PC-9 (cell line): ENCODE measurements at regions not wholly inside any gene's neighbourhood (a gene's known extent, or its start where the extent isn't known, plus 50 kb on each side); places are given as distances from the start of the nearest gene placed in this dataset.

Experiments
- EZH2 ChIP-seq: fragments of 200-600 bp; sonication (generic); IDR thresholded peaks from 2 replicates; pipeline ENCODE4 v1.8.0; 2017; ENCODE audit warnings: antibody characterized with exemption, low read depth
- TF ChIP-seq, protein P1 (sequence below): fragments of 200-600 bp; sonication (generic); conservative IDR thresholded peaks from 2 replicates; pipeline ENCODE4 v1.6.1; 2017; ENCODE audit warnings: mixed run types, antibody characterized with exemption, mild to moderate bottlenecking, moderate library complexity

DNA sequence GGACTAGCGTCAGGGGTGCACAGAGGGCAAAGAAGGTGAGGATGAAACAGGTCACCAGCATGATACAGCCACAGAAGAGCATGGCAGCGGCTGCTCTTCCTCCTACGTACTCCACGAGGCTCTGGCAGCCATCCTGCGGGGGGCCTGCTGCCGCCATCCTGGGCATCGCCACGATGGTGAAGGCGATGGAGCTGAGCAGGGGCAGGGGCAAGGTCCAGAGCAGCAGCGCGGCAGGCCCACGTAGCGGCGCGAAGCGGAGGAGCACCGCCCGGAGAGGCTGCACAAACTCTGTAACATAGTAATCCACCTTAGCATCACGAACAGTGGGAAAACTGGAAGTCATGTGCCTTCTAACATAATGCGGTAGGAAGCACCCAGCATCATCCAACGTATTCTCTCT is 491.6 kb downstream of the PYDC2 start:
- TF ChIP-seq, protein P1, sequence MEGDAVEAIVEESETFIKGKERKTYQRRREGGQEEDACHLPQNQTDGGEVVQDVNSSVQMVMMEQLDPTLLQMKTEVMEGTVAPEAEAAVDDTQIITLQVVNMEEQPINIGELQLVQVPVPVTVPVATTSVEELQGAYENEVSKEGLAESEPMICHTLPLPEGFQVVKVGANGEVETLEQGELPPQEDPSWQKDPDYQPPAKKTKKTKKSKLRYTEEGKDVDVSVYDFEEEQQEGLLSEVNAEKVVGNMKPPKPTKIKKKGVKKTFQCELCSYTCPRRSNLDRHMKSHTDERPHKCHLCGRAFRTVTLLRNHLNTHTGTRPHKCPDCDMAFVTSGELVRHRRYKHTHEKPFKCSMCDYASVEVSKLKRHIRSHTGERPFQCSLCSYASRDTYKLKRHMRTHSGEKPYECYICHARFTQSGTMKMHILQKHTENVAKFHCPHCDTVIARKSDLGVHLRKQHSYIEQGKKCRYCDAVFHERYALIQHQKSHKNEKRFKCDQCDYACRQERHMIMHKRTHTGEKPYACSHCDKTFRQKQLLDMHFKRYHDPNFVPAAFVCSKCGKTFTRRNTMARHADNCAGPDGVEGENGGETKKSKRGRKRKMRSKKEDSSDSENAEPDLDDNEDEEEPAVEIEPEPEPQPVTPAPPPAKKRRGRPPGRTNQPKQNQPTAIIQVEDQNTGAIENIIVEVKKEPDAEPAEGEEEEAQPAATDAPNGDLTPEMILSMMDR, result no peak
- TF ChIP-seq EZH2, result no peak
